22Rv1 (cell line): ENCODE measurements at regions not wholly inside any gene's neighbourhood (a gene's known extent, or its start where the extent isn't known, plus 50 kb on each side); places are given as distances from the start of the nearest gene placed in this dataset.

Experiments used
- H3K27ac ChIP-seq: fragments of 450-650 bp; 2 replicates; pipeline ENCODE4 v1.5.1; 2017
- ZFX ChIP-seq: fragments of 450-650 bp; IDR thresholded peaks from 2 replicates; pipeline ENCODE4 v1.6.1; 2017; ENCODE audit warnings: antibody characterized with exemption, borderline replicate concordance
- TF ChIP-seq, protein P1 (sequence below): fragments of 450-650 bp; IDR thresholded peaks from 2 replicates; pipeline ENCODE4 v1.5.1; 2017; ENCODE audit warnings: mild to moderate bottlenecking

DNA sequence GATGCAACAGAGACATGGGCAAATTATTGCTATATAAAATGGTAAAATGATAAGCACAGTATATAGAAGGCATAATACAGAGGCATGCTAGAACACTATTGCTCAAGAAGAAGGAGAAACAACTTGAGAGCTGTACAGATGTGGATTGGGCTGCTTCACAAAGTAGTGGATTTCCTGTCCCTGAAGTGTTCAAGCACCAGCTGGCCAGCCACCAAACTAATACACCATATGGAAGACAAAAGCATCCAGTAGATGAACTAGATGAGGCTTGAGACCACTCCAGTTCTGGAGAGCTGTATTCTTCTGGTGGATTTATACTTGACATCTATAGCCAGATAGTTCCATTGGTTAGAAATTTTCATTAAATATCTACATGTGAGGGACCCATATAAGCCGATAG, 134.1 kb upstream of the GNAO1 start:
- H3K27ac ChIP-seq: no peak overlapping the region
- no peak for TF ChIP-seq ZFX
- TF ChIP-seq, protein P1, sequence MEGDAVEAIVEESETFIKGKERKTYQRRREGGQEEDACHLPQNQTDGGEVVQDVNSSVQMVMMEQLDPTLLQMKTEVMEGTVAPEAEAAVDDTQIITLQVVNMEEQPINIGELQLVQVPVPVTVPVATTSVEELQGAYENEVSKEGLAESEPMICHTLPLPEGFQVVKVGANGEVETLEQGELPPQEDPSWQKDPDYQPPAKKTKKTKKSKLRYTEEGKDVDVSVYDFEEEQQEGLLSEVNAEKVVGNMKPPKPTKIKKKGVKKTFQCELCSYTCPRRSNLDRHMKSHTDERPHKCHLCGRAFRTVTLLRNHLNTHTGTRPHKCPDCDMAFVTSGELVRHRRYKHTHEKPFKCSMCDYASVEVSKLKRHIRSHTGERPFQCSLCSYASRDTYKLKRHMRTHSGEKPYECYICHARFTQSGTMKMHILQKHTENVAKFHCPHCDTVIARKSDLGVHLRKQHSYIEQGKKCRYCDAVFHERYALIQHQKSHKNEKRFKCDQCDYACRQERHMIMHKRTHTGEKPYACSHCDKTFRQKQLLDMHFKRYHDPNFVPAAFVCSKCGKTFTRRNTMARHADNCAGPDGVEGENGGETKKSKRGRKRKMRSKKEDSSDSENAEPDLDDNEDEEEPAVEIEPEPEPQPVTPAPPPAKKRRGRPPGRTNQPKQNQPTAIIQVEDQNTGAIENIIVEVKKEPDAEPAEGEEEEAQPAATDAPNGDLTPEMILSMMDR: no peak

DNA sequence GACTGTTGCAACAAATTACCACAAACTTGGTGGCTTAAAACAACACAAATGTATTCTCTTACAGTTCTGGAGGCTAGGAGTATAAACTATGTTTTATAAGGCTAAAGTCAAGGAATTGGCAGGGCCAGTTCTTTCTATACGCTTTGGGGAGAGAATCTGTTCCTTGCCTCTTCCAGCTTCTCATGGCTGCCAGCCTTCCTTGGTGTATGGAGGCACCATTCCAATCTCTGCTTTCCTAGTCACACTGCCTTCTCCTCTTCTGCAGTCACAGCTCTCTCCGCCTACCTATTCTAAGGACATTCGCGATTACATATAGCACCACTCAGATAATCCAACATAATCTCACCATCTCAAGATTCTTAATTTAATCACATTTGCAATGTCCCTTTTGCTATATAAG, 140.4 kb upstream of the GNAO1 start:
- TF ChIP-seq, protein P1: no peak
- no peak for TF ChIP-seq ZFX
- H3K27ac ChIP-seq: no peak overlapping the region

DNA sequence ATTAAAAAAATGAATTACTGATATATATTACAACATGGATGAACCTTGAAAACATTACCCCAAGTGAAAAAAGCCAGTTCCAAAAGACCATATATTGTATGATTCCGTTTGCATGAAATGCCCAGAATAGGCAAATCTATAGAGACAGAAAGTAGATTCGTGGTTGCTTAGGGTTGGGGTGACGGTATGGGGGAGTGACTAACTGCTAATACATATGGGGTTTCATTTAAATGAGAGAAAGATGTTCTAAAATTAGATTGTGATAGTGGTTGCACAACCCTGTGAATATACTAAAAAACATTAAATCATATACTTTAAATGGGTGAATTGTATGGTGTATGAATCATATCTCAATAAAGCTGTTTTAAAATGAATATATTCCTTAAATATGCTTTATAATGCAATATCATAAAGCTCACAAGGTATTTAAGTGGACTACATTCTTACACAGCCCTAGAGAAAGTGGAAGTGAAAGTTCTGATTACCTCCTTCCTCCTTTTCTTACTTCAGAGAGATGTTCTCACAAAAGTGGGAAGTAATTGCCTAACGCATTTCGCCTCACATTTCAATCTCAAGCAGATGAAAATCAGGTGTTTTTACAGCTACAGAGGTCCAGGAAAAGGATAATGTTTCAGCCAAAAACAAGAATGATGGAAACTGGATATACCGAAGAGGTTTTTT, 142.7 kb upstream of the GNAO1 start:
- H3K27ac ChIP-seq: no peak overlapping the region
- no peak for TF ChIP-seq ZFX
- TF ChIP-seq, protein P1: no peak

DNA sequence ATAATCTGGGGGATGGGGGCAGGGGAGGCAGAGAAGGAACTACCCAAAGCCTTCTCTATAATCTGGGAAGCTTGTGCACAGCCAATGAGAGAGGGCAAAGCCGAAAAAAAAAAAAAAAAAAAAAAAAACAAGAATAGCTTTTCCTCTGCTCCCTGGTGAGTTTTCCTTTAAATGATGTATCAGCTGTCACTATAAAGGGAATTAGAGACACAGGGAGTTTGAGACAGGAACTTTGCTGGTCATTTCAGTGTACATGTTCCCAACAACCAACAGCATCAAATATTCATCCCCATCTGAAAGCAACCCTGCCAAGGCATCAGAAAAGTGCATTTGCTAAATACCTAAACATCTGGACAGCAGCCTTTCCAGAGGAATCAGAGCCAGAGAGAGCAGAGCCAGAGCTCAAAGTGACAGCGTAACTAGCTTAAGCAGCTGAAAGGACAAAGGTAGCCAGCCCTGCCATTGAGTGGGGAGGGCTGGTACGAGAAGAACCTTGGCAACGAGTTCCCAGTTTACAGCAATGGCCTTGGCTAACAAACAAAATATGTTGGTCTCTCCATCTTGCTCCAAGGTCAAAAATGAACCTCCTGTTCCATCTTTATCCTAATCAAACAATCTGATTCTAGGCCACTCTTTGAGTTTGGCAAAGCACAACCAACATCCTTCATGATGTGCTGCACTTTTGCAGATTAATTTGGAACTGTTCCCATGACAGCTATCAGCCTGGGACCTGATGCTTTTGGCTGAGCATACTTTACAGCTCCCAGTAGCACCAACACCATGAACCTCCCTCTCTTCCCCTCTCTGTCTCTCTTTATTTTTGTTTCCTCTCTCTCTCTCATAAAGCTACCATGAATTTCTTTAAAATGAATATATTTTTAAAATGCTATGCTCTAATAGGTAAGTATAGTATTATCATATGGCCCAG, 143.7 kb upstream of the GNAO1 start:
- no peak overlapping the region for H3K27ac ChIP-seq
- TF ChIP-seq, protein P1: no peak
- TF ChIP-seq ZFX: no peak

DNA sequence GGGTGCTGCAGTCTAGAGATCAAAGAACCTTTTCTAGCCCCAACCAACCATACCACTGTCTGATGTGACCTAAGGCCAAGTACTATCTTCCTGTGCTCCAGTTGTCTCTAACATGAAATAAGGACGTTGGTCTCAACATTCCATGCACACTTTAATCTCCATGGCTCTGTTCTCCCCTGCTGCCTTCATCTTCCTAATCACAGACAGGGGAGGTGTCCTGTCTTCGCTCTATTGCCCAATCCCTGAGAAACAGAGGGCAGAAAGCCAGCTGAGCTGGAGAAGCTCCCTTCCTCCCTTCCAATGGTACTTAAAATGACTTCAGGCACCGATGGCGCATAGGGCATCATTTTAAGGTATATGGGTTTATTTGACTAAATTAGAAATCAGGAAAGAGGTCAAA, 148.9 kb upstream of the GNAO1 start:
- H3K27ac ChIP-seq: no peak overlapping the region
- no peak for TF ChIP-seq ZFX
- TF ChIP-seq, protein P1: no peak

DNA sequence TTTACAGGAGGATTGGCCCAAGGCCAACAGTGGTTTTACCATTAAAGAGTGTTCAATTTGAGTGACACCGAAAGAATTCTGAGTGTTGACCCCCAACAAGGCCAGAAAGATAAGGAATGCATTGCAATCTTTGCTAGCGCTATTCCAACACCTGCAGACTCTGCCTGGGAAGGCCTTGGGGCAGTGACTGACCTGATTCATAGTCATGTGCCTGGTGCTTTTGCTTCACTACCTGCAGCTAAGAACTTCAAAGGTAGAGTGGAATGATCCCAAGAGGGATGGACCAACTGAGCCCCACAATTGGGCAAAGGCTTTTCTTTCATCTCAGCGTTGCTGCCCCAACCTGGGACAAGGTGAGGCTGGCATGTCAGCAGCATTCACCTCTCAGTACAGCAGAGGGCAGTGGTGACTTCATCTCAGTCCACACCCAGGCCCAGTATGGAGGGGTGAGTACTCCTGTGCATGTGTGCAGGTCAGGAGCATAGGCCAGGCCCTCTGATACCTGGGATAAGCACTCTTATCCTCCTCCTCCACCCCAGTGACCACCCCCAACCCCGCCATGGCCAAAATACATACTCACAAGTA, 149.6 kb upstream of the GNAO1 start:
- no peak for TF ChIP-seq ZFX
- TF ChIP-seq, protein P1: peak; percentile 49
- no peak overlapping the region for H3K27ac ChIP-seq
